ENCODE measurements at regions not wholly inside any gene's neighbourhood (a gene's known extent, or its start where the extent isn't known, plus 50 kb on each side); places are given as distances from the start of the nearest gene placed in this dataset.

GRCh38 chr20:50371878-50372769, 138.1 kb upstream of the PTPN1 start (continued):
- TF ChIP-seq BCLAF1 (IDR thresholded peaks at IDR 0.05; ENCODE audit: borderline replicate concordance in 1 of 2, control insufficient read depth in 1 of 2, low read depth in 2 of 2, low read length in 1 of 2) (no peak), SMAD2 (IDR thresholded peaks at IDR 0.05; ENCODE audit: low read depth, low read length) (no peak)

GRCh38 chr20:50372770-50373088, 137.5 kb upstream of the PTPN1 start:
- BruUV-seq (replicated peaks) = no TSS peak
- CTCF ChIA-PET (ENCODE audit: low intra/inter-chr PET ratio) = no interaction called here
- in situ Hi-C loops (cut with MboI) (no loop called here), intact Hi-C loops (cut with micrococcal nuclease) (no loop called here)
- Histone ChIP-seq H2AFZ (ENCODE audit: low read depth, low read length) (no peak overlapping the region), H3K4me3 (no peak overlapping the region), H3K27ac (ENCODE audit: extremely low read depth, low read depth, low read length) (no peak overlapping the region), H3K36me3 (ENCODE audit: control insufficient read depth, insufficient read depth, low read length) (no peaks in the 10 kb centered on the region), H3K79me2 (ENCODE audit: control insufficient read depth, insufficient read depth, low read length) (no peaks in the 10 kb centered on the region), H3K9me1 (ENCODE audit: control insufficient read depth, insufficient read depth, low read length) (no peaks in the 10 kb centered on the region), H3K27me3 (ENCODE audit: control insufficient read depth in 2 of 2, insufficient read depth in 2 of 2, low read length in 2 of 2) (peaks cover 0 to 5% of the 10 kb centered on the region in 2 experiments; a peak in 1 of 5 replicates), H4K20me1 (replicated peaks; ENCODE audit: control insufficient read depth, insufficient read depth, low read length) (no peaks in the 10 kb centered on the region), H3K9me3 (replicated peaks; ENCODE audit: control insufficient read depth, insufficient read depth, low read depth, low read length) (no peaks in the 10 kb centered on the region), H3K4me1 (replicated peaks in 1 of 2; ENCODE audit: control insufficient read depth in 2 of 2, insufficient read depth in 2 of 2, low read length in 2 of 2) (peaks cover 8 to 17% of the 10 kb centered on the region in 2 experiments), H3K4me2 (ENCODE audit: insufficient read depth, low read length) (no peak overlapping the region), H3K9ac (ENCODE audit: insufficient read depth in 1 of 2, low read depth in 2 of 2, low read length in 2 of 2) (no peak overlapping the region)
- WGBS (ENCODE audit: insufficient coverage, low coverage, missing lambda C conversion rate) = 0% methylated on average over 3 of the region's 3 CpGs
- ATAC-seq = no peak
- DNase-seq (ENCODE audit: extremely low read depth in 1 of 4, low spot score in 3 of 4) = peak in 2 of 4 experiments; percentile 31 to 37
- POLR2A ChIA-PET = no interaction called here
- FAIRE-seq = no peak
- TF ChIP-seq VEZF1 (CRISPR knock-in tag; IDR thresholded peaks at IDR 0.05) (peak; percentile 38), MITF (IDR thresholded peaks at IDR 0.05) (peak; percentile 63; the same call in 1 of the 2 replicates), SMAD3 (CRISPR knock-in tag; conservative IDR thresholded peaks at IDR 0.05) (no peak), ZNF398 (CRISPR knock-in tag; IDR thresholded peaks at IDR 0.05) (no peak), RBM39 (optimal IDR thresholded peaks at IDR 0.05; ENCODE audit: low read depth, low read length) (no peak), E4F1 (CRISPR knock-in tag; IDR thresholded peaks at IDR 0.05; ENCODE audit: borderline replicate concordance) (no peak)

All from K562 (cell line).